ENCODE measurements at regions not wholly inside any gene's neighbourhood (a gene's known extent, or its start where the extent isn't known, plus 50 kb on each side); places are given as distances from the start of the nearest gene placed in this dataset.

DNA sequence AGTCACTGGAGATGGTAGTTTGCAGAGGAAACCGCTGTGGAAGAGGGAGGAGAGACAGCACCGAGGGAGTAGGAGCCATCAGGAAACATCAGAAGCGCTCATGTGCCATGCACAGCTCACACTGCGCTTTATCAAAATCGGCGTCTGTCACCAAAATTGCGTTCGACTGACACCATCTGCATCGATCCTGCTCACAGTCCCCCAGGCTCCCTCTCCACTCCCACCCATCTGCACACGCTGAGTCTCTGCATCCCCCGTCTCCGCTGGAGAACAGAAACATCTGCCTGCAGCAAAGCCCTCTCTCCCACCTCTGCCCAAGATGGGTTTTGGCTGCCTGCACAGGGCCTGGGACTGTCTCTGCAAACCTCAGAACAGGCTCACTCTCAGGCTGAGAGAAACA, 187.5 kb upstream of the RPL38 start:
- TF ChIP-seq EZH2 (IDR thresholded peaks at IDR 0.05) (no peak), FOSL1 (IDR thresholded peaks at IDR 0.05; ENCODE audit: low read depth) (no peak)

DNA sequence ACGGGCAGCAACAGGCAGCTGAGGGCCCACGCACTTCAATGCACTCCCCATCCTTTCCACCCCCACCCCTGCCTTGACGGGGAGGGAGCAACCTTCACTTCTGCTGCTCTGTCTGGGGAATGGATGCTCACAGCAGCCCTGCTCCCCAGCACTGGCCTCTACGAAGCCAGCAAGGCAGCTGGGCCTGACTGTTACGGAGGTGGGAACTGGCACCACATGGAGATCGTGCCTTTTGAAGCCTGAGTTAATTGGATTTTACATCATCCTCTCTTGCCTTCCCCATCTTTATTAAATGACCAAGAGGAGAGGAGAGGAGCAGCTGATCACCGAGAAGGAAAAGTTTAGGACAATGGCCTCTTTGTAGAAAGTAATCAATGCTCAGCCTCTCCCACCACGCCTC, 187.0 kb upstream of the RPL38 start:
- no peak for ATAC-seq
- Histone ChIP-seq H4K20me1 (ENCODE audit: insufficient read depth) (no peaks in the 10 kb centered on the region), H3K36me3 (ENCODE audit: control insufficient read depth in 1 of 2, insufficient read depth in 2 of 2, low read length in 2 of 2) (no peaks in the 10 kb centered on the region), H3K4me2 (ENCODE audit: low read length) (no peak overlapping the region), H3K9me2 (ENCODE audit: insufficient read depth) (no peaks in the 10 kb centered on the region), H3K27ac (ENCODE audit: low read depth, low read length) (no peak overlapping the region), H2AFZ (ENCODE audit: low read depth, low read length, poor library complexity, severe bottlenecking) (no peak overlapping the region), H3K9ac (ENCODE audit: low read length) (no peak overlapping the region), H3K79me2 (ENCODE audit: insufficient read depth, low read length) (no peaks in the 10 kb centered on the region), H3K4me1 (ENCODE audit: control insufficient read depth in 1 of 2, insufficient read depth in 2 of 2, low read length in 2 of 2) (no peaks in the 10 kb centered on the region), H3K4me3 (replicated peaks in 1 of 2; ENCODE audit: low read depth in 1 of 2, low read length in 2 of 2) (no peak overlapping the region), H3K27me3 (ENCODE audit: insufficient read depth, low read length) (peaks cover 83% of the 10 kb centered on the region), H3K9me3 (ENCODE audit: control insufficient read depth in 1 of 2, insufficient read depth in 1 of 2, low read depth in 1 of 2, low read length in 2 of 2) (no peaks in the 10 kb centered on the region)
- ChIA-PET POLR2A (no interaction called here), CTCF (no interaction called here), RAD21 (ENCODE audit: low non-redundant PET in 1 of 2, low total read pairs in 2 of 2, uncharacterized antibody in 2 of 2, unreplicated experiment in 2 of 2) (no interaction called here)
- no TSS peak for BruUV-seq (replicated peaks)
- DNase-seq (ENCODE audit: low read depth, low spot score) = no peak
- no peak for TF ChIP-seq YY1 (IDR thresholded peaks at IDR 0.05; ENCODE audit: extremely low read depth, insufficient replicate concordance, low read depth, low read length)
- no peak for TF ChIP-seq SRF (IDR thresholded peaks at IDR 0.05; ENCODE audit: low read depth)
- TF ChIP-seq ZNF274 (IDR thresholded peaks at IDR 0.05; ENCODE audit: low read depth, low read length) = no peak
- TF ChIP-seq EGR1 (IDR thresholded peaks at IDR 0.05; ENCODE audit: low read depth) = no peak
- no peak for TF ChIP-seq ZFX (IDR thresholded peaks at IDR 0.05)
- no peak for TF ChIP-seq JUND (IDR thresholded peaks at IDR 0.05)
- no peak for TF ChIP-seq FOSL1 (IDR thresholded peaks at IDR 0.05; ENCODE audit: low read depth)
- no peak for TF ChIP-seq SIN3A (IDR thresholded peaks at IDR 0.05; ENCODE audit: low read depth)
- no peak for TF ChIP-seq EZH2phosphoT487 (IDR thresholded peaks at IDR 0.05; ENCODE audit: borderline replicate concordance)
- no peak for TF ChIP-seq ELF1 (IDR thresholded peaks at IDR 0.05; ENCODE audit: borderline replicate concordance, low read depth)
- intact Hi-C loops (cut with micrococcal nuclease) = no loop called here

More for the DNA sequence above, 187.5 kb upstream of the RPL38 start:
- H3K79me2 ChIP-seq (ENCODE audit: insufficient read depth, low read length) = no peaks in the 10 kb centered on the region
- no peak for ATAC-seq
- H3K27ac ChIP-seq (ENCODE audit: low read depth, low read length) = no peak overlapping the region
- no peaks in the 10 kb centered on the region for H3K36me3 ChIP-seq (ENCODE audit: control insufficient read depth in 1 of 2, insufficient read depth in 2 of 2, low read length in 2 of 2)
- no peak overlapping the region for H3K4me3 ChIP-seq (replicated peaks in 1 of 2; ENCODE audit: low read depth in 1 of 2, low read length in 2 of 2)
- H2AFZ ChIP-seq (ENCODE audit: low read depth, low read length, poor library complexity, severe bottlenecking) = no peak overlapping the region
- H3K27me3 ChIP-seq (ENCODE audit: insufficient read depth, low read length) = peaks cover 86% of the 10 kb centered on the region
- no peaks in the 10 kb centered on the region for H4K20me1 ChIP-seq (ENCODE audit: insufficient read depth)
- H3K9me2 ChIP-seq (ENCODE audit: insufficient read depth) = no peaks in the 10 kb centered on the region
- intact Hi-C loops (cut with micrococcal nuclease) = no loop called here
- ChIA-PET POLR2A (no interaction called here), CTCF (no interaction called here), RAD21 (ENCODE audit: low non-redundant PET in 1 of 2, low total read pairs in 2 of 2, uncharacterized antibody in 2 of 2, unreplicated experiment in 2 of 2) (no interaction called here)
- no TSS peak for BruUV-seq (replicated peaks)
- no peaks in the 10 kb centered on the region for H3K4me1 ChIP-seq (ENCODE audit: control insufficient read depth in 1 of 2, insufficient read depth in 2 of 2, low read length in 2 of 2)
- no peak overlapping the region for H3K9ac ChIP-seq (ENCODE audit: low read length)
- no peaks in the 10 kb centered on the region for H3K9me3 ChIP-seq (ENCODE audit: control insufficient read depth in 1 of 2, insufficient read depth in 1 of 2, low read depth in 1 of 2, low read length in 2 of 2)
- DNase-seq (ENCODE audit: low read depth, low spot score) = no peak
- no peak overlapping the region for H3K4me2 ChIP-seq (ENCODE audit: low read length)

All from HCT116 (cell line).